ENCODE measurements at regions not wholly inside any gene's neighbourhood (a gene's known extent, or its start where the extent isn't known, plus 50 kb on each side); places are given as distances from the start of the nearest gene placed in this dataset.

DNA sequence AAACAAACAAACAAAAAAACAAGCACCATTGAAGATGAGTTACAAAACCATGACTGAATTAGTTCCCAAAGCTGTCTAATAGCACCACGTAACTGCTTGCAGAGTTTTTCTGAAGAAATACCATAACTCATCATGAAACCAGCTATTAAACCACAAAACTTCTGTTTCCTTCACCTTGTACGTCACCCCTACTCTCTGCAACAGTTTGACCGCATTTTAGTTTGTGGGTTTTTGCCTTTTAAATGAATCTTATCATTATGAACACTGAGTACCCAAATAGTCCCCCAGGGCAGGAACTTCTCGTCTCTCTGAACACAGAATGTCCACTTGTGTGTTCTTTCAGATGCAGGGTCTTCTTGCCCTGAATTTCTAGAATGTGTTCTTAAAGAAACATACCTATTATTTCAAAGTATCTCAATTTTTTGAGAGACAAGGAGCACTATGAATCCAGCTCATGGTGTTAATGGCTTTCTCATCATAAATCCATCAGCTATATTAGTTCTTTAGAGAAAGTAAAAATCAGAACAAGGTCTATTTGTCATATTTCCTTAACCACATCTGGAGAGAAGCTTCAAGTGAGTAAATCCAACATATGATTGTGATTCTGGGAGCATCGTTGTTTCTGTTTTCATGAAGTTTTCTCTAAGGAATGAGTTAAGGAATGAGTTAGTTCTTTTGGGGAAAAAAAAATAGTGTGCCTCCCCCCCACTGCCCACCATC, 210.6 kb downstream of the AUH start:
- no peak for DNase-seq (ENCODE audit: low read depth in 3 of 3, low spot score in 2 of 3)

GRCh38 chr9:91151718-91152095, 210.0 kb downstream of the AUH start:
- no peak for DNase-seq (ENCODE audit: low read depth in 3 of 3, low spot score in 2 of 3)

GRCh38 chr9:91154686-91155085, 207.0 kb downstream of the AUH start:
- DNase-seq (ENCODE audit: low read depth in 3 of 3, low spot score in 2 of 3): no peak

DNA sequence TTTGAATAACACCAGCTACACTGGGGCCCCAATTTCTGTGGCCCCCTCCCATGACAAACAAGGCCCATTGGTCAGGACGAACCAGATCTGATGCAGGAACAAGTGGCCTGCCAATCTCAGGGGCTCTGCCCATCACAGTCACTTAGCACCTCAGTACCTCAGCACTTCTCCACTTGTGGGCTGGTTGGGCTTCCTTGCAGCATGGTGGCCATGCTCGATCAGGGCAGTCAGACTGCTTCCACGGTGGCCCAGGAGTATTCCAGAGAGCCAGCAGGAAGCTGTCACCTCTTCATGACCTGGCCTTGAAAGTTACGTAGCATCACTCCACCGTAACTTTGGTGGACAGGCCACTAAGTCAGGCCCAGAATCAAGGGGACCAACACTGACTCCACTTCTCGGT, 206.5 kb downstream of the AUH start:
- no peak for DNase-seq (ENCODE audit: low read depth in 3 of 3, low spot score in 2 of 3)

DNA sequence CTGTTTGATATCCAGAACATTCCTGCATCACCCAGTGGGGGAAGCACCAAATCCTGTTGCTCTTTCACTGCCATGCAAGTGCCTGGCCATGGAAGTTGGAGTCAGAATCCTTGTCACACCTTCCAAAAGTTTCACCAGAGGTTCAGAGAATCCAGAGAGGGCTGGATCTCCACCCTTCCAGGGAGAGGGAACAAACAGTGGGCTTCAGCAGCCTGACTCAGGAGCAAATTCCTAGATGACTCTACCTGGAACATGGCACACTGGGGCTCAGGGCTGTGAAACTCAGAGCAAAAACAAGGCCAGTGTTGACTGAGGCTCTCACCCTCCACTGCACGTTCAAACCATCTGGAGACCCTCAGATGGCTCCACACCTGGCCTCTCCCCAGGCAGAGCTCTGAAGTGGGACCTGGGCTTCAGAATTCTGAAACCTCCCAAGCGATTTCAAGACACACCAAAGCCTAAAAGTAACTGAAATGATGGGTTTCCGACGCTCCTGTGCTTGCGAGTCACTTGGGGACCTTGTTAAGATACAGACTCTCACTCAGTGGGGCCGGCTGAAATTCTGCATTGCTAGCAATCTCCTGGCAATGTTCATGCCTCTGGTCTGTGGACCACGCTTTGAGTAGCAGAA, 205.9 kb downstream of the AUH start:
- DNase-seq (ENCODE audit: low read depth in 3 of 3, low spot score in 2 of 3): no peak

DNA sequence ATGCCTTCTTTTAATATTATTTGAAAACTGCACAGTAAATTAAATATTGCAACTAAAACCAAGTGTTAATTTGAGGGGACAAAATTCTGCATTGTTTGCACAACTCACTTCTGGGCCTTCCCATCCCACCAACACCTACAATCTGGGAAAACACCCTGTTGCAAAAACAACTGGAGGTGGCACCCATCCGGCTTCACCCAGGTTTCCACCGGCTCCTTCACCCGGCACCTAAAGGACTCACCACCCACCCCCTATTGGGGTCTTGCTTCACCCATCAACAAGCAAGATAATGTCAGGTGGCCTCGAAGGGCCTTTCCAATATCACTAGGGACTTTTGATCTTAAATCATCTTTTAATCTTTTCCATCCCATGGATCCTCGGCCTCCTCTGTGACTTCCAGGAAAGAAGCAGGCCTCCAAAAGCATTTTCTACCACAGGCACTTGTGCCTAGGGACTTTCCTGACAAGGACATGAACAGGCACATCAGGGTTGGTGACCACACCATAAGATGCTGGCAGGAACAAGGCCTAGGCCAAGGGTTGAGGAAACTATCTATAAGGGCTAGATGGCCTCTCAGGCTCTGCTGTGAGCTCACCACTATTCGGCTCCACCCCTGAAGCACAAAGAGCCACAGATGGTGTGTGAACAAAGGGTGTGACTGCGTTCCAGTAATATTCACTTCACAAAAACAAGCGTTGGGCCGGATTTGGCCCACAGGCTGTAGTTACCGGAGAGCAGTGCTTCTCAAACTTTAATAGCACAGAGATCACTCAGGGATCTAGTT, 205.1 kb downstream of the AUH start:
- no peak for DNase-seq (ENCODE audit: low read depth in 3 of 3, low spot score in 2 of 3)

- DNase-seq (ENCODE audit: low read depth in 3 of 3, low spot score in 2 of 3): no peak
These were observed 203.8 kb downstream of the AUH start for GRCh38 chr9:91157883-91158282.

DNA sequence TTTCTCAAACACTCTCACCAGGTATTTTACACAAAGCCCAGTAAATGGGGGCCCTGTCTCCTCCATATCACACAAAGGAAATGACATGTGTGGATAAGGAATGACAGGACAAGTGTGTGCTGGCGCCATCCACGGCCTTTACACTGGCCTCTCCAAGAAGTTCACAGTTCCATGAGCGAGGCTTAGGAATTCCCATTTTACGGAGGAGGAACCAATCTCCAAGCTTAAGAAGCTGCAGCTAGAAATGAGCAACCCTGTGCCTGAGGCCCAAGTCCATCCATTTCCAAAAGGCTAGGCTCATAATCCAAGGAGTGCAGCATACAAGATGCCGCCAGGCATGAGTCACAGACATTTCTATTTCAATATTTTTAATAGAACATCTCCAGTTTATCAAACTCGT, 203.4 kb downstream of the AUH start:
- DNase-seq (ENCODE audit: low read depth in 3 of 3, low spot score in 2 of 3): no peak

DNA sequence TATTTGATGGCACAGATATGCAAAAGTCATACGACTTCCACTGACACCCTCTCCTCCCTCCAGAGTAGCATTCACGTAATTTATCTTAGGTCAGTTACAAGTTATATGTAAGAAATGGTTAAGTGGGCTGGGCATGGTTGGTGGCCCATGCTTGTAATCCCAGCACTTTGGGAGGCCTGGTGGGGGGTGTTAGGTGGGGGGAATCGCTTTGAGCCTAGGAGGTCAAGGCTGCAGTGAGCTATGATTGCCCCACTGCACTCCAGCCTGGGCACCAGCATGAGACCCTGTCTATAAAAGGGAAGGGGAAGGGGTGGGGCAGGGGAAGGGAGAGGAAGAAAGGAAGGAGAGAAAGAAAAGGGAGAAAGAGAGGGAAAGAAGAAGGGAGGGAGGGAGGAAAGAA, 202.8 kb downstream of the AUH start:
- no peak for DNase-seq (ENCODE audit: low read depth in 3 of 3, low spot score in 2 of 3)

DNA sequence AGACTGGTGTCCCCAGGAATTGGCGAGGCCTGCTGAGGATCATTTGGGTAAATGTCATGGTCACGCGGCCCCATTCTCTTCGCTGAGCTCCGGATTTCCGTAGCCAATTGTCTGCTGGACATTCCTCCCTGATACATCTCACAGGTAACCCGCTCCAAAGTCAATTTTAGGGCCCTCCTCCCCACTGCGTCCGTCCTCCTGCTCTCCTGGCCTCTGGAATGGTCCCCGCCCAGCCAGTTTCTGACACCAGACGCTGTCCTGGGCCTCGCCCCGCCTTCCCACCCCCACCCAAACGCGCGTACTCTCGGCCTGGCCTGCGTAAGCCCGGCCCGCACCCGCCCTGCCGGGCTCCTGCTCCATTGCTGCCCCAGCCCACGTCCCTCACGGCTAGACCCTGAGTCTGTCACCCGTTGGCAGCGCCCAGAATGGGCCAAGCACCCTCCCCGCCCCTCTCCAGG, 202.0 kb downstream of the AUH start:
- DNase-seq (ENCODE audit: low read depth in 3 of 3, low spot score in 2 of 3): no peak

DNA sequence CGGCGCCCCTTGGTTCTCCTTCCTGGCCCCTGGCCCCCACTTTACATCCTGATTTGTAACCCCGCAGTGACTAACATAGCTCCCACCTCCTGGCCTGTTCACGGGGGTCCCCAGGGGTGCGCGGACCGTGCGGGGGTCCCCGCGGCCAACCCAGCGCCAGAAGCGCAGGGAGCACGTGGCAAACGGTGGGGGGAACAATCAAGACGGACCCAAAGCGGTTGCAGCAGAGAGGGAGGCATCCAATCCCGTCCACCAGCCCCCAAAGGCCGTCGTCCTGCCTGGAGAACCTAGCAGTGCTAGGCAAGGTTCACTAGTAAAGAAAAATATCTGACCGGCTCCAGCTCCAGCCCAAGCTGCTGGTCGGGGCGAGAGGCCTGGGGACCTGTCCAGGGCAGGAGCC, 201.5 kb downstream of the AUH start:
- DNase-seq (ENCODE audit: low read depth in 3 of 3, low spot score in 2 of 3): no peak

- DNase-seq (ENCODE audit: low read depth in 3 of 3, low spot score in 2 of 3): no peak
These were observed 200.9 kb downstream of the AUH start for GRCh38 chr9:91160599-91161464.

GRCh38 chr9:91161465-91162300, 200.0 kb downstream of the AUH start:
- DNase-seq (ENCODE audit: low read depth in 3 of 3, low spot score in 2 of 3): no peak

DNA sequence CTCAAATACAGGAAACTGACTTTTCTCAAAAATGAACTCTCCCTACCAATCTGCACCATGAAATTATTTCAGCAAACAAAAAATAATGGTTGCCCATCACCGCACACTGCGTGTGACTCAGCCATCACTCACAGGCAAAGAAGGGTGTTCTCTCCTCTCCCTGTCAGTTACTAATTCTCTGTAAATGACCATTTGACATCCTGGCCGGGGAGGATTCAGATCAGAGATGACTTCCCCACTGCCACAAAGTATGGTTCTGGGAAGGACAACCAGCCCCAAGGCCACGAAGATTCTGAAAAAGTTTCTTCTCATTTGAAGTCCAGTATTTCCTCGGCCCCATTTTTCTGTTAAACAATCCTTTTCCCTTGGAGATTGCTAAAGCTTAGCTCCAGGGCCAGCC, 199.4 kb downstream of the AUH start:
- no peak for DNase-seq (ENCODE audit: low read depth in 3 of 3, low spot score in 2 of 3)

GRCh38 chr9:91162784-91163443, 198.8 kb downstream of the AUH start:
- DNase-seq (ENCODE audit: low read depth in 3 of 3, low spot score in 2 of 3): no peak

DNA sequence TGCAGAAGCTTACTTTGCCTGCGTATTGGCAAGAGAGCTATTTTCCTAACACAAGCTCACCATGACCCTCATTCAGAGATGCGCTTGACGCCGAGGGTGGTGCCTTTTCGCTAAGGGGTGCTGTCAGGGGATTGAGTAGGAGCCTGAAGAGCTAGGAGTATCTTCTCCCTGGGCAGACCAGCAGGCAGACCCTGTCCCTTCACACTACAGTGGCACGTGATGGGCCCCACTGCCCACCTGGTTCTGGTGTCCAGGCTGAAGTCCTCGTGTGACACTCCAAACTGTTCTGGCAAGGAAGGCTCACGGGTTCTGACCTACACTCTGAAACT, 198.3 kb downstream of the AUH start:
- no peak for DNase-seq (ENCODE audit: low read depth in 3 of 3, low spot score in 2 of 3)

GRCh38 chr9:91163773-91164471, 197.8 kb downstream of the AUH start:
- DNase-seq (ENCODE audit: low read depth in 3 of 3, low spot score in 2 of 3): no peak
